ENCODE measurements at regions not wholly inside any gene's neighbourhood (a gene's known extent, or its start where the extent isn't known, plus 50 kb on each side); places are given as distances from the start of the nearest gene placed in this dataset.

GRCh38 chr10:63064706-63065105 is 68.4 kb upstream of the NRBF2 start:
- Histone ChIP-seq H3K9me3 (no peaks in the 10 kb centered on the region), H3K4me3 (no peak overlapping the region), H3K36me3 (no peaks in the 10 kb centered on the region), H3K27me3 (peaks cover 0 to 5% of the 10 kb centered on the region in 2 donors), H3K4me1 (no peaks in the 10 kb centered on the region), H3K27ac (no peak overlapping the region)
- intact Hi-C loops (cut with DNase I; ENCODE audit: low total_unique reads) = no loop called here
- no peak for TF ChIP-seq CTCF (IDR thresholded peaks at IDR 0.05)
- no peak for DNase-seq

DNA sequence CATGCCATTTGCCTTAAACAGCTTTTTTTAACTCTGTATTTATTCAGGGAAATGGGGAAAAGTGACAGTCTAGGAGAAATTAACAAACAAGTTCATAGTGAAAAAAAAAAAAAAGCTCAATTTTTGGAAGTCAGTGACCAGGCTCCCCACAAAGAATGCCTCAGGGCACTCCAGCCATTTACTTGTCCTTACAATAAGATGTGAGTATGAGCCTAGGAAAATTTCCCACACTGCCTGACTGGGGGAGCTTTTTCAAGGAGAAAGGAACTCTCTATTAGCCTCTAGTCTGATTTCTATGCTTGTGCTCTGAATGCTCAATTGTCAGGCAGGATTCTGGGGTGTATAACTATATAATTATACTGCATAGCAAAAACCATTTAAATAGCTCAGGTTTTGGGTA is 74.9 kb upstream of the NRBF2 start:
- H3K27me3 ChIP-seq = no peaks in the 10 kb centered on the region
- no peak for DNase-seq
- H3K9me3 ChIP-seq = no peaks in the 10 kb centered on the region
- no peaks in the 10 kb centered on the region for H3K36me3 ChIP-seq
- no peak for TF ChIP-seq CTCF (IDR thresholded peaks at IDR 0.05)
- no peak overlapping the region for H3K27ac ChIP-seq
- no peaks in the 10 kb centered on the region for H3K4me1 ChIP-seq
- intact Hi-C loops (cut with DNase I; ENCODE audit: low total_unique reads) = no loop called here
- H3K4me3 ChIP-seq = no peak overlapping the region

DNA sequence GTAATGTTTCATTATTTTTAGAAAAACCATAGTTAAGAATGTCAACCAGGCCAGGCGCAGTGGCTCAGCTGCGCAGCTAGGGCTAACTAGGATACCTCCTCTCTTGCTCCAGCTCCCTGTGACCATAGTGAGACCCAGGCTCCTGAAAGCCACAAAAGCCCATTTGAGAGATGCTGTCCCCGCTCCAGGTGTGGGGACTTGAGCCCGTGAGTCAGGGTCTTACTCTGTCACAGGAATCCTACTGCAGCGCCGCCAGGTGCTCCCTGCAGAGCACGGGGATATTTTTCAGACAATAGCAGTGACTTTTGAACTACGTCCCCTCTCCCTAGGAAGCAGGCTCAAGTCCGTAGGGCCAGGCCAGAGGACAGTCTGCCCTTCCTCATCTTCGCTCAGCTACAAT is 75.6 kb upstream of the NRBF2 start:
- DNase-seq = no peak
- TF ChIP-seq CTCF (IDR thresholded peaks at IDR 0.05) = no peak
- no peaks in the 10 kb centered on the region for H3K4me1 ChIP-seq
- H3K27me3 ChIP-seq = no peaks in the 10 kb centered on the region
- no peaks in the 10 kb centered on the region for H3K9me3 ChIP-seq
- no peak overlapping the region for H3K4me3 ChIP-seq
- no peaks in the 10 kb centered on the region for H3K36me3 ChIP-seq
- intact Hi-C loops (cut with DNase I; ENCODE audit: low total_unique reads) = no loop called here
- H3K27ac ChIP-seq = no peak overlapping the region

DNA sequence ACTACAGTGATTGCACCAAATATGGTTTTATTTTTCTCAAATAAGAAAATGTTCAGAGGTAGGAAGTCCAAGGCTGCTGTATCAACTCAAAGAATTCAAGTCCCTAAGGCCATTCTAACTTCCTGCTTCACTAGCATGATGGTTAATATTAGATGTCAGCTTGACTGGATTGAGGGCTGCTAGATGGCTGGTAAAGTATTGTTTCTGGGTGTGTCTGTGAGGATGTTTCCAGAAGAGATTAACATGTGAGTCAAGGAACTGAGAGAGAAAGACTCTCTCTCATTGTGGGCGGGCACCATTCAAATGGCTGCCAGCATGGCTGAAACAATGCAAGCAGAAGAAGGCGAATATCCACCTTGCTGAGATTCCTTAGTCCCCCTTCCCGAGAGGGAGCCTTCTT is 77.4 kb upstream of the NRBF2 start:
- no peaks in the 10 kb centered on the region for H3K9me3 ChIP-seq
- no peak overlapping the region for H3K4me3 ChIP-seq
- no peaks in the 10 kb centered on the region for H3K36me3 ChIP-seq
- no peaks in the 10 kb centered on the region for H3K27me3 ChIP-seq
- no peak for DNase-seq
- intact Hi-C loops (cut with DNase I; ENCODE audit: low total_unique reads) = no loop called here
- no peak for TF ChIP-seq CTCF (IDR thresholded peaks at IDR 0.05)
- no peak overlapping the region for H3K27ac ChIP-seq
- no peaks in the 10 kb centered on the region for H3K4me1 ChIP-seq

DNA sequence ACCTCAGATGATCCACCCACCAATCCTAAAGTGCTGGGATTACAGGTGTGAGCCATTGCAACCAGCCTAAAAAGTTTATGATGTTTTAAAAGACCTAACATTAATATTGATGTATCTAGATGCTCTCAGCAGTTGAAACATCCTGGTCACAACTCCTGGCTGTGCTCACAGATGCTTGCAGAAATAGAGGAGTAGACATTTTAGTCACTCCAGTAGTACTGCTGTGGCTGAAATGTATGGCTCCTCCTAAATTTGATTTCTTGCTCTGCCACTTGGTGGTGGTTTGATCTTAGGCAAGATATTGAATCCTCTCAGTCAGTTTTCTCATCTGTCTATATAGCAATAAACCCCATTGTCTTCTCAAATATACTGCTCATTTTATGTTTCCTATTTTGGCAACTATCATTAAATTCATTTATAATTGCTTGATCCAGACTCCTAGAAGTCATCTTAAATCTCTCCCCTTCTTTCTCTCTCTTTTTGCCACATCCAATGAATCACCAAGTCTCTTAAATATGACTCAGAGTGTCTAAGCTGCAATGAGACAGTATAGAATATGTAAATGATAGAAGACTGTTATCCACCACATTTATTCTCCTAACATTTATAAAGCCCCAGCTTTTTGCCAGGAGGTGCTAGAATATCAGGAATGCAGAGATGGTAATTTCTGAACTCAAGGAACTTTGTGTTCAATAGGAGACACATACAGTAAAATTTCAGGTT is 78.1 kb upstream of the NRBF2 start:
- intact Hi-C loops (cut with DNase I; ENCODE audit: low total_unique reads) = no loop called here
- Histone ChIP-seq H3K4me1 (no peaks in the 10 kb centered on the region), H3K9me3 (no peaks in the 10 kb centered on the region), H3K4me3 (no peak overlapping the region), H3K27ac (no peak overlapping the region), H3K27me3 (no peaks in the 10 kb centered on the region), H3K36me3 (no peaks in the 10 kb centered on the region)
- TF ChIP-seq CTCF (IDR thresholded peaks at IDR 0.05) = no peak
- DNase-seq = no peak

- Histone ChIP-seq H3K4me3 (no peak overlapping the region), H3K27ac (no peak overlapping the region), H3K4me1 (no peaks in the 10 kb centered on the region), H3K9me3 (no peaks in the 10 kb centered on the region), H3K27me3 (no peaks in the 10 kb centered on the region), H3K36me3 (no peaks in the 10 kb centered on the region)
- no peak for DNase-seq
- no peak for TF ChIP-seq CTCF (IDR thresholded peaks at IDR 0.05)
- intact Hi-C loops (cut with DNase I; ENCODE audit: low total_unique reads) = no loop called here
Observed at GRCh38 chr10:63052083-63052482, 81.0 kb upstream of the NRBF2 start.

Measured in tibial artery (tissue), 4 donors.